Activated T-helper 17 cell treated with anti-CD3 and anti-CD28 coated beads, Interleukin-2, amount 50 U/mL, for 72 hours (primary cell): ENCODE measurements at regions not wholly inside any gene's neighbourhood (a gene's known extent, or its start where the extent isn't known, plus 50 kb on each side); places are given as distances from the start of the nearest gene placed in this dataset.

ENCODE experiments used
- ATAC-seq: fragments of 150-1000 bp; cut with Tn5 transposase; replicated peaks from 2 replicates; pipeline ENCODE4 v1.10.0; 2021; ENCODE audit warnings: mild to moderate bottlenecking, moderate library complexity
- H3K27ac Mint-ChIP-seq: one replicate; pipeline ENCODE4 v1.8.0; 2022; ENCODE audit warnings: mixed read lengths
- H3K27me3 Mint-ChIP-seq: one replicate; pipeline ENCODE4 v1.8.0; 2022; ENCODE audit warnings: mixed read lengths
- H3K36me3 Mint-ChIP-seq: one replicate; pipeline ENCODE4 v1.8.0; 2022; ENCODE audit warnings: low read depth, mild to moderate bottlenecking, mixed read lengths
- H3K4me1 Mint-ChIP-seq: one replicate; pipeline ENCODE4 v1.8.0; 2022; ENCODE audit warnings: mixed read lengths
- H3K4me3 Mint-ChIP-seq: one replicate; pipeline ENCODE4 v1.8.0; 2022; ENCODE audit warnings: mild to moderate bottlenecking, mixed read lengths
- H3K9me3 Mint-ChIP-seq: one replicate; pipeline ENCODE4 v1.8.0; 2022; ENCODE audit warnings: mixed read lengths

DNA sequence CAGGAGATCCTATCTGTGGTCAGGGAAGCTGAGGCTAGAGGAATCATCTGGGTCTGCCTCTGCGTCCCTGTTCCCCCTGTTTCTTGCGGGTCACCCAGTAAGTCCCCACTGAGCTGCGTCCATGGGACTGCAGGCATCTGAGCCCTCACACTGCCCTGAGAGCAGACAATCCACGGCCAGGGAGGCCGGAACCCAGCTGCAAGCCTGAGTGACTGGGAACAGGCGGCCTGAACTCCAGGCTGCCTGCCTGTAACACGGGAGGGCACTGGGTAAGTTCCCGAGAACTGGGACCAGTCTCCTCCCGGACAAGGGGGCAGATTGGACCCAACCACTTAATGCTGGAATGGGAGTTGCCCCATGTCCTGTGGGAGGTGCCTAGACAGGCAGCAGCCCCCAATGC is 727.4 kb downstream of the BRD1 start:
- no peaks in the 10 kb centered on the region for H3K9me3 Mint-ChIP-seq
- ATAC-seq = no peak
- peaks cover 17% of the 10 kb centered on the region for H3K27me3 Mint-ChIP-seq
- H3K4me3 Mint-ChIP-seq = no peak overlapping the region
- H3K36me3 Mint-ChIP-seq = no peaks in the 10 kb centered on the region
- H3K27ac Mint-ChIP-seq = no peak overlapping the region
- H3K4me1 Mint-ChIP-seq = no peaks in the 10 kb centered on the region

DNA sequence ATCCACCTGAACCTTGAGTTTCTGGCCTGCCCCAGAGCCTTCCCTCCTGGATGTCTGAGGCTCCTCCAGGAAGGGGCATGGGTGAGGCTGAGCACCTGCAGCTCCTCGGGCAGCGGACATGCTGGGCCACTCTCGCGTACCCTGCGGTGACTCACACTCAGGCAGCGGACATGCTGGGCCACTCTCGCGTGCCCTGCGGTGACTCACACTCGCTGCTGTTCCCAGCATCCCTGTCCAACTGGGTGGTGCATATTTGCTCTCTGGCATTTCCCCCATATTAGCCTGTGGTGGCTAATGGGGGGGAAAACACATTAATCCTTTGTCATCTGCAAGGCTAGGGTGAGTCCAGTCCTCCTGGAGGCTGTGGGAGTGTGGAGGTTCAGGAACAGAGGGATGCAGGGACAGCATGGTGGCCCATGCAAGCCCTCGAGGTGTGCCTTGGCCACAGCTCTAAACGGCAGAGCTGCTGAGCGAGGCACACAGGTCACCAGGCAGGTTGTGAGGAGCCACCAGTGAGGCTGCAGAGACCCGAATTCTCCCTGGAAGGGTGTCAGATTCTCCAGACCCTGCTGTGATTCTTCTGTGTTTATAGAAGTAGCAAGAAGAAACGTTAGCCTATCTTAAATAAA is 728.1 kb downstream of the BRD1 start:
- ATAC-seq = no peak
- H3K27ac Mint-ChIP-seq = no peak overlapping the region
- H3K4me3 Mint-ChIP-seq = no peak overlapping the region
- no peaks in the 10 kb centered on the region for H3K36me3 Mint-ChIP-seq
- H3K9me3 Mint-ChIP-seq = no peaks in the 10 kb centered on the region
- peaks cover 13% of the 10 kb centered on the region for H3K27me3 Mint-ChIP-seq
- H3K4me1 Mint-ChIP-seq = no peaks in the 10 kb centered on the region

DNA sequence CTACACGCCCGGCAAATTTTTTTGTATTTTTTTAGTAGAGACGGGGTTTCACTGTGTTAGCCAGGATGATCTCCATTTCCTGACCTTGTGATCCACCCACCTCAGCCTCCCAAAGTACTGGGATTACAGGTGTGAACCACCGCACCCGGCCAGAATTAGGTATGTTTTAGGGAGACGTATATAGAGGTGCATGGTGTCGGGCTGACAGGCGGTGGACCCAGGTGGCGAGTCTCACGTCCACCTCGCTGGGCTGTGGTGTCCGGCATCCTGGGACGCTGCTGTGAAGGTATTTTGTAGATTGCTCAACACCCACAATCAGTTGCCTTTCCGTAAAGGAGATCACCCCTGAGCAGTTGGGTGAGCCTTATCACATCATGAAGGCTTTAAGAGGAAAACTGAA is 728.6 kb downstream of the BRD1 start:
- H3K4me3 Mint-ChIP-seq = no peak overlapping the region
- H3K27me3 Mint-ChIP-seq = peaks cover 8% of the 10 kb centered on the region
- H3K9me3 Mint-ChIP-seq = no peaks in the 10 kb centered on the region
- no peak for ATAC-seq
- no peaks in the 10 kb centered on the region for H3K4me1 Mint-ChIP-seq
- H3K27ac Mint-ChIP-seq = no peak overlapping the region
- H3K36me3 Mint-ChIP-seq = no peaks in the 10 kb centered on the region

DNA sequence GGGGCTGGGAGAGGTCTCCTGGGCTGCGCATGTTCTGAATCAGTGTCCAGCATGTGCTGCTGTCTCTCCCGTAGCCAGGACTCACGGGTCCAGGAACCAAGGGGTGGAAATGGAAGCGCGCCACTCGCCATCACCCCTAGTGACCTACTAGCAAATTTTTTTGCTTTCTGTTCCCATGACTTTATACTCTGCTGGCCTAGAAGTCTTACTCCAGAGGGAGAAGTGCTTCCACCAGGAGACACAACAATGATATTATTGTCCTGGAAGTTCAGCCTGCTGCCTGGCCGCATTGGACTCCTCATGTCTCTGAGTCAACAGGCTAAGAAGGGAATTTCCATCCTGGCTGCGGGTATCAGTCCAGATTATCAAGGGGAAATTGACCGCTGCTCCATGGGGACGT is 729.7 kb downstream of the BRD1 start:
- Mint-ChIP-seq H3K27ac (no peak overlapping the region), H3K36me3 (no peaks in the 10 kb centered on the region), H3K27me3 (peaks cover 8% of the 10 kb centered on the region), H3K9me3 (no peaks in the 10 kb centered on the region), H3K4me3 (no peak overlapping the region), H3K4me1 (no peaks in the 10 kb centered on the region)
- no peak for ATAC-seq

- Mint-ChIP-seq H3K9me3 (no peaks in the 10 kb centered on the region), H3K4me1 (no peaks in the 10 kb centered on the region), H3K36me3 (no peaks in the 10 kb centered on the region), H3K27ac (no peak overlapping the region), H3K27me3 (peaks cover 8% of the 10 kb centered on the region), H3K4me3 (no peak overlapping the region)
- ATAC-seq = no peak
Observed at GRCh38 chr22:49097171-49097925, 730.3 kb downstream of the BRD1 start.

GRCh38 chr22:49096476-49096875 is 731.2 kb downstream of the BRD1 start:
- Mint-ChIP-seq H3K9me3 (no peaks in the 10 kb centered on the region), H3K27ac (no peak overlapping the region), H3K27me3 (peaks cover 8% of the 10 kb centered on the region), H3K36me3 (no peaks in the 10 kb centered on the region), H3K4me3 (no peak overlapping the region), H3K4me1 (no peaks in the 10 kb centered on the region)
- no peak for ATAC-seq

DNA sequence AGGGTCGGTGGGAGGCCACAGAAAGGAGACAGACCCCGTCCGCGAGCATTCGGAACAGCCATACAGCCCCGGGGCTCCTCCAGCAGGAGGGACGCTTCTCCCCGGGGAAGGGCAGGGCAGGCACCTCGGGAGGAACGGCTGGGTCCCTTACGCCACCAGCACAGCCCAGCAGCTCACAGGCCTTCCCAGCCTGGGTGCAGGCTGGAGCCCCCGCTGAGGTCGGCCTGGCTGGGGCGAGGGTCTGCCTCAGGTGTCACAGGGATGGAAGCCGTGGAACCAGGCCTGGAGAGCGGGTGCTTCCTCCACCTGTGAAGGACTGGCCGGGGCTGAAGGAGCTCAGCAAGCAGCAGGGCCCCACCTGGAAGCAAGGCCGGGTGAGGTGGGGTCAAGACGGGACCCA is 732.3 kb downstream of the BRD1 start:
- no peaks in the 10 kb centered on the region for H3K9me3 Mint-ChIP-seq
- H3K4me3 Mint-ChIP-seq = no peak overlapping the region
- no peak overlapping the region for H3K27ac Mint-ChIP-seq
- no peak for ATAC-seq
- H3K27me3 Mint-ChIP-seq = peaks cover 8% of the 10 kb centered on the region
- H3K36me3 Mint-ChIP-seq = no peaks in the 10 kb centered on the region
- H3K4me1 Mint-ChIP-seq = no peaks in the 10 kb centered on the region

GRCh38 chr22:49094858-49095257 is 732.8 kb downstream of the BRD1 start:
- Mint-ChIP-seq H3K9me3 (no peaks in the 10 kb centered on the region), H3K27ac (no peak overlapping the region), H3K4me3 (no peak overlapping the region), H3K4me1 (no peaks in the 10 kb centered on the region), H3K27me3 (peaks cover 6% of the 10 kb centered on the region), H3K36me3 (no peaks in the 10 kb centered on the region)
- no peak for ATAC-seq

DNA sequence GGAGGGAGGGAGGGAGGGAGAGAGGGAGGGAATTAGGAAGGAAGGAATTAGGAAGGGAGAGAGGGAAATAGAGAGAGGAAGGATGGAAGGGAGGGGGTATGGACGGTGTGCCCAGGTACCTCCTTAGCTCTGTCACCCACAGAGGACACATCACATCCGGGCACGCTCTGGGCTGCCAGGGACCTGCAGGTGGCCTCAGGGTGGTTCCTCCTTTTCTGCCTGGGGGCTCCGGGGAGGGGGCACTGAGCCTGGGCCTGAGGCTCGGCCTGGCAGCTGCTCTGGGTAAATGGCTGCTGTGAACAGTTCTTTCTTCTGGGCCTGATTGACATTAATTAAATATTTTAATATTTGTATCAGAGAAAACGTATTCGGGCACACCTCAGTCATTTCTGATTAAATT is 733.5 kb downstream of the BRD1 start:
- Mint-ChIP-seq H3K4me3 (no peak overlapping the region), H3K27ac (no peak overlapping the region), H3K27me3 (peaks cover 3% of the 10 kb centered on the region), H3K36me3 (no peaks in the 10 kb centered on the region), H3K9me3 (no peaks in the 10 kb centered on the region), H3K4me1 (no peaks in the 10 kb centered on the region)
- ATAC-seq = no peak

GRCh38 chr22:49093192-49093880 is 734.3 kb downstream of the BRD1 start:
- Mint-ChIP-seq H3K4me1 (no peaks in the 10 kb centered on the region), H3K9me3 (no peaks in the 10 kb centered on the region), H3K27ac (no peak overlapping the region), H3K27me3 (no peaks in the 10 kb centered on the region), H3K4me3 (no peak overlapping the region), H3K36me3 (no peaks in the 10 kb centered on the region)
- no peak for ATAC-seq

- Mint-ChIP-seq H3K9me3 (no peaks in the 10 kb centered on the region), H3K27ac (no peak overlapping the region), H3K27me3 (no peaks in the 10 kb centered on the region), H3K4me3 (no peak overlapping the region), H3K36me3 (no peaks in the 10 kb centered on the region), H3K4me1 (no peaks in the 10 kb centered on the region)
- ATAC-seq = no peak
Observed at GRCh38 chr22:49092716-49093115, 735.0 kb downstream of the BRD1 start.

GRCh38 chr22:49091917-49092545 is 735.6 kb downstream of the BRD1 start:
- H3K27ac Mint-ChIP-seq = no peak overlapping the region
- H3K9me3 Mint-ChIP-seq = no peaks in the 10 kb centered on the region

DNA sequence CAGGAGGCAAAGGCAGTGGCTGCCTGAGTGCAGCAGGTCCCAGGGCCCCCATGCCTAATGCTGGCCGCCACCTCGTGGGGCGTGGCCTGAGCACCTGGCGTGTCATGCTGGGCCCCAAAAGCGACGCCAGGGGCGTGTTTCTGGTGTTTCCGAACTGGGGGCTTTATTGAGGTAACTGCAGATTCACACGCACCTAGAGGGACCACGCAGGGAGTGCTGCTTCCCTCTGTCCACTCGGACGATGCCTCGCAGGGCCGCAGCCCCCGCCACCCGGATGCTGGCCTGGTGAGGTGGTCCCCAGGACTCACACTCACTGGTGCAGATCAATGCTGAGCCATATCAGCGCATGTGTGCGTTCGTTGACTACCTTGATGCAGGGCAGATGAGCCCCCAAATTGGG is 736.2 kb downstream of the BRD1 start:
- Mint-ChIP-seq H3K4me3 (no peak overlapping the region), H3K4me1 (no peaks in the 10 kb centered on the region), H3K27me3 (no peaks in the 10 kb centered on the region), H3K9me3 (no peaks in the 10 kb centered on the region), H3K36me3 (no peaks in the 10 kb centered on the region), H3K27ac (no peak overlapping the region)
- no peak for ATAC-seq

More at GRCh38 chr22:49091917-49092545, 735.6 kb downstream of the BRD1 start:
- ATAC-seq = no peak
- H3K36me3 Mint-ChIP-seq = no peaks in the 10 kb centered on the region
- H3K27me3 Mint-ChIP-seq = no peaks in the 10 kb centered on the region
- H3K4me1 Mint-ChIP-seq = no peaks in the 10 kb centered on the region
- no peak overlapping the region for H3K4me3 Mint-ChIP-seq

- no peaks in the 10 kb centered on the region for H3K4me1 Mint-ChIP-seq
- no peak overlapping the region for H3K27ac Mint-ChIP-seq
- H3K27me3 Mint-ChIP-seq = no peaks in the 10 kb centered on the region
- no peaks in the 10 kb centered on the region for H3K36me3 Mint-ChIP-seq
- H3K9me3 Mint-ChIP-seq = no peaks in the 10 kb centered on the region
- no peak for ATAC-seq
- no peak overlapping the region for H3K4me3 Mint-ChIP-seq
Observed at GRCh38 chr22:49090853-49091135, 736.9 kb downstream of the BRD1 start.
